ENCODE measurements at regions not wholly inside any gene's neighbourhood (a gene's known extent, or its start where the extent isn't known, plus 50 kb on each side); places are given as distances from the start of the nearest gene placed in this dataset.

GRCh38 chr14:85122690-85123089 lies 407.3 kb upstream of the FLRT2 start:
- TF ChIP-seq CTCF (IDR thresholded peaks at IDR 0.05): no peak
- TF ChIP-seq POLR2AphosphoS5 (IDR thresholded peaks at IDR 0.05): peak; percentile 68
- no peak for TF ChIP-seq POLR2A (IDR thresholded peaks at IDR 0.05)

Data from prostate gland (tissue), 2 donors.